Parathyroid adenoma (tissue), 2 donors: ENCODE measurements at regions not wholly inside any gene's neighbourhood (a gene's known extent, or its start where the extent isn't known, plus 50 kb on each side); places are given as distances from the start of the nearest gene placed in this dataset.
"Not testable (repeated sequence)": the region's sequence is repeated elsewhere in the genome, so short reads cannot be mapped to it uniquely, and the experiment has no call there.

Experiments
- H2AFZ ChIP-seq: fragments of 300-600 bp; sonication (generic); one replicate; pipeline ENCODE4 v1.7.0; 2017; ENCODE audit warnings: antibody characterized with exemption, mild to moderate bottlenecking
- H3K27ac ChIP-seq: fragments of 300-600 bp; sonication (generic); one replicate; pipeline ENCODE4 v1.7.0; 2017
- H3K27me3 ChIP-seq: fragments of 300-600 bp; sonication (generic); one replicate; pipeline ENCODE4 v1.7.0; 2017; ENCODE audit warnings: low read length; ENCODE audit not compliant: control insufficient read depth, insufficient read depth
- H3K36me3 ChIP-seq: fragments of 300-600 bp; sonication (generic); one replicate; pipeline ENCODE4 v1.7.0; 2017; ENCODE audit warnings: low read length; ENCODE audit not compliant: control insufficient read depth, insufficient read depth
- H3K4me1 ChIP-seq: fragments of 300-600 bp; sonication (generic); one replicate; pipeline ENCODE4 v1.7.0; 2017; ENCODE audit warnings: control low read depth
- H3K4me2 ChIP-seq: fragments of 300-600 bp; sonication (generic); one replicate; pipeline ENCODE4 v1.7.0; 2017; ENCODE audit warnings: low read length
- H3K4me3 ChIP-seq: fragments of 300-600 bp; sonication (generic); one replicate; pipeline ENCODE4 v1.7.0; 2017; ENCODE audit warnings: low read depth, low read length
- H3K79me2 ChIP-seq: fragments of 300-600 bp; sonication (generic); one replicate; pipeline ENCODE4 v1.7.0; 2017; ENCODE audit warnings: control low read depth
- H3K9ac ChIP-seq: fragments of 300-600 bp; sonication (generic); one replicate; pipeline ENCODE4 v1.7.0; 2017; ENCODE audit warnings: mild to moderate bottlenecking
- H3K9me3 ChIP-seq: fragments of 300-600 bp; sonication (generic); one replicate; pipeline ENCODE4 v1.7.0; 2017; ENCODE audit warnings: low read length; ENCODE audit not compliant: control insufficient read depth
- CTCF ChIP-seq: fragments of 300-600 bp; sonication (generic); IDR thresholded peaks from one replicate; pipeline ENCODE4 v1.7.0; 2017; ENCODE audit warnings: antibody characterized with exemption, mild to moderate bottlenecking
- donor health status: primary hyperparathyroidism.

- Histone ChIP-seq H3K36me3 (no peaks in the 10 kb centered on the region), H3K4me3 (no peak overlapping the region), H3K9me3 (peaks cover 3% of the 10 kb centered on the region), H3K4me2 (no peak overlapping the region), H2AFZ (no peak overlapping the region), H3K27ac (no peak overlapping the region), H3K27me3 (no peaks in the 10 kb centered on the region), H3K79me2 (no peaks in the 10 kb centered on the region), H3K4me1 (no peaks in the 10 kb centered on the region), H3K9ac (no peak overlapping the region)
- TF ChIP-seq CTCF = no peak
Measured at GRCh38 chr5:122612901-122613300, 162.0 kb upstream of the SNX2 start.

GRCh38 chr5:122615146-122615545 lies 159.7 kb upstream of the SNX2 start:
- Histone ChIP-seq H3K9ac (no peak overlapping the region), H3K4me1 (no peaks in the 10 kb centered on the region), H2AFZ (no peak overlapping the region), H3K27ac (no peak overlapping the region), H3K27me3 (no peaks in the 10 kb centered on the region), H3K9me3 (no peaks in the 10 kb centered on the region), H3K4me3 (no peak overlapping the region), H3K79me2 (no peaks in the 10 kb centered on the region), H3K4me2 (no peak overlapping the region), H3K36me3 (no peaks in the 10 kb centered on the region)
- no peak for TF ChIP-seq CTCF

GRCh38 chr5:122615832-122616231 lies 159.0 kb upstream of the SNX2 start:
- Histone ChIP-seq H3K27me3 (no peaks in the 10 kb centered on the region), H3K9me3 (no peaks in the 10 kb centered on the region), H3K79me2 (no peaks in the 10 kb centered on the region), H3K4me1 (no peaks in the 10 kb centered on the region), H3K4me3 (no peak overlapping the region), H3K4me2 (no peak overlapping the region), H3K27ac (no peak overlapping the region), H3K9ac (no peak overlapping the region), H2AFZ (no peak overlapping the region), H3K36me3 (no peaks in the 10 kb centered on the region)
- no peak for TF ChIP-seq CTCF

GRCh38 chr5:122618046-122618445 lies 156.8 kb upstream of the SNX2 start:
- H2AFZ ChIP-seq, H3K4me2 ChIP-seq, H3K9me3 ChIP-seq, H3K36me3 ChIP-seq, H3K9ac ChIP-seq, H3K27ac ChIP-seq, H3K4me3 ChIP-seq, H3K4me1 ChIP-seq, H3K27me3 ChIP-seq, H3K79me2 ChIP-seq: not testable (repeated sequence)

GRCh38 chr5:122620768-122621167 lies 154.1 kb upstream of the SNX2 start:
- H3K4me2 ChIP-seq, H3K9ac ChIP-seq, H3K79me2 ChIP-seq: not testable (repeated sequence)

GRCh38 chr5:122628714-122629113 lies 146.2 kb upstream of the SNX2 start:
- H3K36me3 ChIP-seq, H3K27me3 ChIP-seq, H3K9ac ChIP-seq, H3K79me2 ChIP-seq, H2AFZ ChIP-seq, H3K27ac ChIP-seq, H3K4me2 ChIP-seq, H3K9me3 ChIP-seq, H3K4me1 ChIP-seq, H3K4me3 ChIP-seq: not testable (repeated sequence)

More at GRCh38 chr5:122620768-122621167, 154.1 kb upstream of the SNX2 start:
- not testable (repeated sequence) for H2AFZ ChIP-seq, H3K9me3 ChIP-seq, H3K4me3 ChIP-seq, H3K4me1 ChIP-seq, H3K27ac ChIP-seq, H3K27me3 ChIP-seq, H3K36me3 ChIP-seq
